DLD1 (cell line): ENCODE measurements at regions not wholly inside any gene's neighbourhood (a gene's known extent, or its start where the extent isn't known, plus 50 kb on each side); places are given as distances from the start of the nearest gene placed in this dataset.

Experiments
- in situ Hi-C: cut with HindIII; loops from 2 replicates; pipeline ENCODE4 v1.10.0; 2017; ENCODE audit warnings: low sequenced_read_pairs

DNA sequence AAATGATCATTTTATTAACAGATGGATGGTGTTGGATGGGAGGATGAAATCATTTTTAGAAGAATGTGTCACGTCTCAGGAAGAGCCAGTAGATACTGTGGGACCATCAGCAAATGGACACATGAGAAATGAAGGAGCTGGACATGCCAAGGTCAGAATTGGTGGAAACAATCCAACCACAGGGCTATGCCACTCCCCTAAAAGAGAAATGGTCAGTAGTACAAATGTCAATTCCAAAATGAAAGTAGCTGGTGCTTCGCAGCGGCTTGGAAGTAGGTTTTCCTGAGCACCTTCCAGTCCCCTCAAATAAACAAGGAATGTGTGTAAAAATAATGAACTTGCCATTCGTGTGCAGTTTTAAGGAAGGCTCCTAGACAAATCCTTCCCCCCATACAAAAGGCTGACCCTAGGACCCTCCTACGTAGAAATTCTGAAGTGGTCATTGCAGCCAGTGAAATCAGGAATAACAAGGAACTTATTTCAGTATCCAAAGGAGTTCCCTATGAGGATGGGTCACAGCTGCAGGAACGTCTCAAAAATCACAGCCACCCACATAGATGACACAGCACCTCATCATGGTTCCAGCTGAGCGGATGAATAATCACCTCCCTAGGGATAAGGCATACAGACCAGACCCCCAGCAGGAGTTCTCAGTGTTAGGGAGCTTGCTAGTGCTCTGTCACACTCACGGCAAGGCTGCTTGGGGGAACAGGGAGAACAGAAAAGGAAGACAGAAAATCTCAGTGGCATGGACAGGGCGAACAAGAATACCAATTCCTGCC, 239.2 kb downstream of the HS3ST3A1 start:
- in situ Hi-C loops, result no loop called here

DNA sequence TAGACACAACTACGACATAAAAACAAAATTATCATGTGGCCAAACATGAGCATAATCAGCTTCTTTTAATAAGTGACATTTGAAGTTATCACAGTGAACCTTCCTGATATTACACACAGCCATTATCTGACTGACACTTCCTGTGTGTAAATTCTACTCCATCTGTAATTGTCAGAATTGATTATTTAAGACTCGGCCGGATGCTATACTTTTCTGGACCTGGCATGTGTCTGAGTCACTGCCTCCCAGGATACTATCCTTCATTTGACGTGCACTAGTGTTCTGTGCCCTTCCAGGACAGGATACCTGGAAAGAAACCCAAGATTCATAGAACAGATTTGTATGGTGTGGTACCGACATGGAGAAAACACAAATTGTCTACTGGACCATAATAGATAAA, 242.0 kb downstream of the HS3ST3A1 start:
- in situ Hi-C loops, result no loop called here

DNA sequence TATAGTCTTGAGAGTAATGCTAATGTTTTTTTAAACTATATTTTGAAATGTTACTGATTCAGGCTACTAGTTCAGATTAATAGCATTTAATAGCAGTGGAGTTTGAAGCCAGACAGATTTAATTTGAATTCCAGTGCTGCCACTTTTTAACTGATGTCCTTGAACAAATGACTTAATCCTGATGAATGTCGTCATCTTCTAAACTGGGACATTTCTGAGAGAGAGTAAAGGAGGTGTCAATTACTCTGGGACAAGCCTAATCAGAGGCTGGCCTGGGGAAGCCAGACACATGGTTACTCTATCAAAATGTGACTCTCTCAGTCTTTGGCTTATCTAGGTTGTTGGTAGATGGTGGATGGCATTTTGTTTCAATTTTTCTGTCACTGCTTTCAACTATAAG, 246.7 kb downstream of the HS3ST3A1 start:
- in situ Hi-C loops, result no loop called here

DNA sequence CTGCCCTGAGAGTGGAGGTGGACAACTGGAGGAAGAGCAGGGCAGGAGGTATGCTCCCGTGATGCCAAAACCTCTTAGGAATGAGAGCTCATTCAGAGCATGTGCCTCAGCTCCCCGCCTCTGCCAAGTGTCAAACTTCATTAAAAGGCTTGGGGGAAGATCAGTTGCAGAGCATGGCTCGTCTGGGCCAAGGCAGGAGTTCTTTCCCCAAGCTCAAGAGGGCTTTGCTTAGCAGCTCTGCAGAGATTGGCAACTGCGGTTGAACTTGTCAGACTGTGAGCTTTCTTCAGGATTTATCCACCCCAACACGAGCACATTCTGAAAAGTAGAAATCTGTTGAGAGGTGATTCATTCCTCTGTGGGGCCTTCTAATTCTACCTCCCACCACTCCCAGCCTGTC, 248.1 kb downstream of the HS3ST3A1 start:
- in situ Hi-C loops, result no loop called here

DNA sequence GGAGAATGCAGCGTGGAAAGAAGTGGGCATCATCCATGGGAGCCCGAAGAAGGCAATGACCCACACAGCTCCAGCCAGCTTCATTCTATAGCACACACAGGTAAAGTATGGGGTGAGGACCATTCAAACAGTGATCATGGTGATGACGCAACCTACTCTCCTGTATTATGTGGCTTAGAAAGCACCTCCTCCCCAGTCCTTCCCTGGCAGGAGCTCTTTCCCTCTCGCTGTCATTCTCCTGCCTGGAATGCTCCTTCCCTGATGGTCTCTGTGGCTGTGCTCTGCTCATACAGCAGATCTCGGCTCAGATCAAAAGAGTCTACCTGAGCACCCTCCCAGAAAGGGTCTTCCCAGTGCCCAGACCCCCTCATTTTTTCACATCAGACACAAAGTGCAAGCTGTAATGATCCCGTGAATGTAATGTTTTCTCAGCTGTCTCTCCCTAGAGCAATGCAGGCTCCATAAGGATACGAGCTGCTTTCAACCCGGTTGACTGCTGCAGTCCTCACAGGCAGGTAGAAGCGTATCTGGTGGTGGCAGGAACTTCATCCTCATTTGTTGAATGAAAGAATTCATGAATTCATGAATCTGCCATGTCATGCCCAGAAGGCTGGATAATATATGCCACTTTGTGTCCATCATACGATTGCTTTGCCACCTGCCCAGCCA, 248.8 kb downstream of the HS3ST3A1 start:
- in situ Hi-C loops, result no loop called here

DNA sequence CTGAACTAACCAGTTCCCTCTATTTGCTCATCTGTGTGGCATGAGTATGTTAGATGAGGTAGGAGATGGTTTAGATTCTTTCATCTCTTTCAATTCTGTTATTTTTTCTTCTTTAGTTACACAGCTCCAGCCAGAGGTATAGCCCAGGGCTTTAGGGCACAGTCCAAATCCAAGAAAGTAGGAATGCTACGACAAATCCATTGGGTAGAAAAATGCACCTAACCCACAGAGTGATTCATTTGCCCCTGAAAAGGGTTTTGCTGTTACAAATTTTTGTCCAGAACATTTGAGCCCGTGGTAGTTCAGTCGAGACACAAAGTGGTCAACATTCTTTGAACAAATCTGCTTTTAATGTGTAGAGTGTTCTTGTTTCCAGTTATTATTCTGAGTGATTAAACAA, 250.7 kb downstream of the HS3ST3A1 start:
- in situ Hi-C loops, result no loop called here

DNA sequence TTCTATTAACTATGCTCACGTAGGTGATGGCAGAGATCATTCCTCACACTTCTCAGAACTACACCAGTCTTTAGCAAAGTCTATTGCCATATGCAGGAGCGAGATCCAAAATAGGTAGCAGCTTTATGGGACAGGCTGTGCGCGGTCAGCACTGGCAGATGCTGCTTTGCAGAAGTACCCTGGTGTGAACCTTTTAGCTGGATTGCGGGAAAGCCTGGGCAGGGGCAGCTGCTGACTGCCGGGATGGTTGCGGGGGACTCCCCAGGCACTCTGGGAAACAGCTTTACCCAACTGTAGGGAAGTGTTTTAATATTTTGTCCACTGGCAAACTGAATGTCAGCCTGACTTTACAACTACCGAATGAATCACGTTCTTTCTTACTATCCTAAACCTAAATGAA, 251.3 kb downstream of the HS3ST3A1 start:
- in situ Hi-C loops, result no loop called here

DNA sequence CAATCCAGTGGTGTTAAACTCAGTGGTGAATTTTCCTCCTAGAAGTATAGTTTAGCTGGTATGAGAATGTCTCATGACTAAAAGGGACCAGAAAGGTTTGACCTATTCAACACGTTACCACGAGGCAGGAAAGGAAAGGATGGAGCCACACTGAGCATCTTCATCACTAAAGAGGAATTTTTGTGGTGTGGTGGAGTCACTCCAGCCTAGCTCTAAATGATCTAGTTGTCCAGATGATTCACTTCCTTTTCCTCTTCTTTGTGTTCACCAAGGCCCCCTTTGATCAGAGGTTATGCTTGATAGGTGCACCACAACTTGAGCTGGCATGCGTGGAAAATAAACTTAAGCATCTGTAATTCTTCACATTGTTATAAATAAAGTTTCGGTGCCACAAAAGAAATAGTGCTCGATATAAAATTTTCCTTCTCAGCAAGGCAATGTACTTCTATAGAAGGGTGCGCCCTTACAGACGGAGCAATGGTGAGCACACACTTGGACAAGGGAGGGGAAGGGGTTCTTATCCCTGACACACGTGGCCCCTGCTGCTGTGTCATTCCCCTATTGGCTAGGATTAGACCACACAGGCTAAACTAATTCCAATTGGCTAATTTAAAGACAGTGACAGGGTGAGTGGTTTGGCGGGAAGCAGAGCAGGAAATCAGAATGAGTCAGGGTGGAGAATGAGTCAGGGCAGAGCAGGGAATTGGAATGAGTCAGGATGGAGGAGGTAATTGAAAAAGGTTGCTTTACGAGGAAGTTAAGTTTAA, 254.6 kb downstream of the HS3ST3A1 start:
- in situ Hi-C loops, result no loop called here

DNA sequence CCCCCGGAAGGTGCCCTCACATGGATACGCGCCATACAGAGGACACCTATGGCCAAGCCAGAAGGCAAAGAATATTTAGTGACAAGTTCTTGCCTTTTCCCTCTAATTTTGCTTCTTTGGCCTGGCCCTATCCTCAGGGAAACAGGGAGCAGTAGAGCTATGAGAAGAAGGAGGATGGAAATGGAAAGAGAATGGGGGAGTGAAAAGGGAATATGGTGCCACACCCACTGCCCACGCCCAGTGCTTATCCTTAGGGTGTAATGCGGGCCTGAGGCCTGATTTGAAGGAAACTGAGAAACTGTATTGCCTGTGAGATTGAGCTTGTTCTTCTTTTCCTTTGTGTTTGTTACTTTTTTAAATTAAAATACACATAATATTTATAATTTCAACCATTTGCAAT, 255.1 kb downstream of the HS3ST3A1 start:
- in situ Hi-C loops, result no loop called here

DNA sequence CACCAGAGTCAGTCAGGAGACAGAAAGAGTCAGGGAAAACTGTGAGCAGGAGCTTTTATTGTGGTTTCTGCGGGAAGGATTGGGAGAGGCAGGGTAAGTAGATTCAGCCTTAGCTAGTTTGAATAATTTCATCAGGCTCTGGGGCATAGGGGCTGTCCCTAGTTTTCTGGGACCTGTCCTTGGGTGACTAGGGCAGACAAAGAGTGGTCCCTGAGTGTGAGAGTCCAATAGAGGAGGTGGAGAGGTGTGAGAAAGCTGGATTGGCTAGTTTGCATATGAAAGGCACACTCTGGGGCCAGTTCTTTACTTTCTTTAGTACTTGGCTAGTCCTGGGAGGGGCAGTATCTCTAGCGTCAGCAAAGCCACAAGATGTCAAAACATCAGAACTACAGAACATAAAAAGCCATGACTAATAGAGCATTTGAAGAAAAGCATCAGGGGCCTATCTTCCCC, 255.6 kb downstream of the HS3ST3A1 start:
- in situ Hi-C loops, result no loop called here

DNA sequence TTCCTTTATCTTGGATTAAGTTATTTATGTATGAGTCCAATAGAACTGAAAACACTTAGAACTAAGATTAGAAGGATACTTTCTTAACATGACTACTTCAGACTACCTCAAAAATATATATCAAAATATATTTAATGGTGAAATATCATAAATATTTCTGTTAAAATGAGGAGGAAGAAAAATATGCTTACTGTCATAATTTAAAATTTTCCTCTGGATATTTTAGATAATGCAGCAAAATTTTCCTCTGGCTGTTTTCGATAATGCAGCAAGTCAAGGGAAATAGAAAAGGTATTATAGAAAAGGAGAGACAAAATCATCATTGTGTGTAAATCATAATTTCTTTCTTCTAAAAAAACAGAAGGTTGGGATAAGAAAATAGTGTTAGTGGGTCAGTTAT, 263.3 kb downstream of the HS3ST3A1 start:
- in situ Hi-C loops, result no loop called here

DNA sequence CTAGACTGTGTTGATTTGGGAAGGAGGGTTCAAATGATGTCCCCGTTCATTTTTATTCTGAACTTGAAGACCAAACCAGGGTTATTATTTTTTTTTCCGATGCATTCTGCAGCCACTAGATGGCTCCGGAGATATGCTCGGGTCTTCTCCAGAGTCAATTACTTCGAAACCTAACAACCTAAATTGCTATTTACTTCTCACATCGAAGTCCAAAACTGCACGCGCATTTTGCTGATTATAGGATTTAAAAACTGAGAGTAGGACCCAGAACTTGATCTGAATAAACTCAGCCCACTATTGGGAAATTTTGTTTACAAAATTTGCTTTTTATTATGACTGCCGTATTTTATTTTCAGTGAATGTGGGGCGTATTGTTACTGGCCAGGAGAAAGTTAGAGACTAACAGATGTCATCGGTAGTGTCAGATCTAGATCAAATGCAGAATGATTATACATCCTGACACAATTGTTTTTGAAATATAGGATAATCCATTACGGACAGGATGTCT, 263.8 kb downstream of the HS3ST3A1 start:
- in situ Hi-C loops, result no loop called here

DNA sequence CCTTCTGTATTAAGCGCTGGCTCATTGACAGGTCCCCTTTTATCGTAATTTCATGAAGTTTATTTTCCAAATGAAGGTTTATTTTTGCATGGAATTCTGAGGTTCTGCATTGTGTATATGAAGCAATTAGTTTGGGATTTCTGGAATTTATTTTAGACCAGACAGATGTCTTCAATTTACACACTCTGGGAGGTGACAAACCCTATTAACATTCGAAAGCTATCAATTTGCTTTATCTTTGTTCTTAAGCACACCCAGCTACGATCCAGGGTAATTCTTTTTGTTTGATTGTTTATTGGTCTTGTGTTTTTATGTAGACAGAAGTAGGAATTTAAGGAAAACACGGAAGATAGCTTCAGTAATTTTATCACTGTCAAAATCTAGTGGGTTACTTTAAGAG, 264.6 kb downstream of the HS3ST3A1 start:
- in situ Hi-C loops, result no loop called here

DNA sequence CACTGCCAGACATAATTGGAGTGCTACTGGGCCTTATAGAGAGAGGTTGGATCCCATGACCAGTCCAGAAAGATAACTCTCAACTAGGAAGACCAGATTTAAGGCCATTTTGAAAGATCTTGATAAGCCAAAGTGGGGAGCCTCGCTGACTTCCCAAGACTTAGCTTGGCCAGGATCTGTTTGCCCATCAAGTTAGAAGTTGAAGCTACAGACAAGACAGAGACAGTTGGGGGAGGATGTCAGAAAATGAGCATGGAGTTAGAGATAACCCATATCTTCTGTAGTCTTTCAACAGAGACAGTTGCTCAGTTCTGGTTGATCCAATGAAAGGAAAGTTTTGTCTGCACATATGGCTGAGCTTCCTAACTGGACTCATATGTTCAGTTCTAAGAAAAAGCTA, 267.4 kb downstream of the HS3ST3A1 start:
- in situ Hi-C loops, result no loop called here

DNA sequence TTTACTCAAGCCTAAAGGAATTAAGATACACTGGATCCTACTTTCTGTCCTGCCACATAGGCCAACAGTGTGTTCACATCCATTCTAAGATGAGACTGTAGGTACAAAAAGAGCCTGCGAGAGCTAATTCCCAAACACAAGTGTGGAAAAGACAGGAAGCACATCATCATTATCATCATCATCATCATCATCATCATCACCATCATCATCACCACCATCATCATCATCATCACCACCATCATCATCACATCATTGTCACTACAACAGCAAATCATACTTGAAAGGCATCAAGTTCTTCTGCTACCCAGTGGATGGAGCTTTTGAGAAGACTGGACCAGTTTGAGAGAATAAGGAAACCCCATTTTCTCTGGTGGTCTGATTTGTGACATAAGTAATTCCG, 268.1 kb downstream of the HS3ST3A1 start:
- in situ Hi-C loops, result no loop called here

DNA sequence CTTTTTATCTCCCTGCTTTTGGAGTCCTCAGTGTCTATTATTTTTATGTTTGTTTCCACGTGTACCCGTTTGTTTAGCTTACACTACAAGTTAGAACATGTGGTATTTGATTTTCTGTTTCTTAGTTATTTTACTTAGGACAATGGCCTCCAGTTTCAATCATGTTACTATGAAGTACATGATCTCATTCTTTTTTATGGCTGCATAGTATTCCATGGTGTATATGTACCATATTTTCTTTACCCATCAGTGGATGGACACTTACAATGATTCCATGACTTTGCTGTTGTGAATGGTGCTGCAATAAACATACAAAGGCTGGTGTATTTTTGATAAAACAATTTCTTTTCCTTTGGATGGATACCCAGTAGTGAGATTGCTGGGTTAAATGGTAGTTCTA, 269.5 kb downstream of the HS3ST3A1 start:
- in situ Hi-C loops, result no loop called here

DNA sequence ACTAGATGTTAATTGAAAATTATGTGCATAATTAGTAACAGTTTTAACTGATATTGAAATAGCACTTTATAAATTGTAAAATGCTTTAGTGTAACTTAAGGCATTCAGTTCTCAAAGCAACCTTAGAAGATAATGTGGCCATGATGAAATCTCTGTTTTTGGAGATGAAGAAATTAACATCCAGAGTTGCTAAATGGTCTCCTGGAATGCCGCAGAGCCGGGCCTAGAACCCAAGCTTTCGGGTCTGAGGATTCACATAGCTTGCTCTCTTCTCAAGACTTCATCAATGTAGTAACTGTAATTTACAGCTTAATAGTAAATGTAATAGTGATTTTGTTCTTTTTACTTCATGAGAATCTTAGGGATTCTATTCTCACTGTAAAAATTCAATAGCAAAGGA, 272.3 kb downstream of the HS3ST3A1 start:
- in situ Hi-C loops, result no loop called here

DNA sequence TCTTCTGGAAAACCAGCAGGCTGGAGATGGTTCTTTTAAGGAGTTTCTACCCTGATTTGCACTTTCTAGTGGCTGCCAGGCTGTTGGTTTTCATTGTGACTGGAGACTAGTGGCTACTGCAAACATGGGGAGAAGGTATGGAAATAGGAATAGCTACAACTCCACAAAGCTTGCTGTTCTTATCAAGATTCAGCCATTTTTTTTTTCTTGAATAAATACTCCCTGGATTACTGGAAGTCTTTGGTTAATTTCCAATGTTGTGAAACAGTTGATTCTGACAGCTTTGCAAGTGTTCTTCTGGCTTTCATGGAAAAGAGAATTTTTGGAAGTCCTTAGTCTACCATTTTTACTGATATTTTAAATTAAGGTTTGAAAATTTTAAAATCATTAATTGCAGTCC, 277.7 kb downstream of the HS3ST3A1 start:
- in situ Hi-C loops, result no loop called here

DNA sequence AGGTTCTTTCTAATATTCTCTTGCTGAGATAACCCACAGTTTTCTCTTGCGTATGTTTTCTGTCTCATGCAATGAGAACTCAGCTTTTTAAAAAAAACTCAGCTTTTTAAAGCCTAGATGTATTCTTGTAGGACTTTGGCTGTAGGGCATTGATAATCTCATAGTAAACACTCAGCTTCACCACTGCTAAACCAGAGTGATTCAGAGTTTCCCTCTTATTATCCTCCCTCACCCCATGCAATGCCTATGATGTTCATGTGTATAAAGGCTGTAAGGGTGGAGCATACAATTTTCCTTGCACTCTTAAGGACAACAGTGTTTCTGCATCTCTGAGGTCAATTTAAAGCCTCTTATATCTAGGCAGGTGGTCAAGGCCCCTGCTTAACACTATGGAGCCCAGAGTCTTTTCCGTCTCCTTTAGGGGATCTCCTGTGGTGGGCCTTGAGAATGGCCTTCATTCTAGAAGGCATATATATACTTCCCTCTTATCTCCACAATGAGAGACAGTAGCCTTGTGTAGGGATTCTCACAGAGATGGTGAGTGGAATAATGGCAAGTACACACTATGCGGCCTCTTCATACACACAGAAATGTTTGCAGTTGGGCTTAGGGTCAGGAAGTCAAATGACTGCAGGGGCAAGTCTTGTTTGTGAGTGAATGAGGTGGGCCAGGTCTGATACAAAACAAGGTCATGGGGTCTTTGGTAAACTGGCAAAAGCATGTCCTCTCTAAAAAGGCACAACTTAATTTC, 279.6 kb downstream of the HS3ST3A1 start:
- in situ Hi-C loops, result no loop called here

DNA sequence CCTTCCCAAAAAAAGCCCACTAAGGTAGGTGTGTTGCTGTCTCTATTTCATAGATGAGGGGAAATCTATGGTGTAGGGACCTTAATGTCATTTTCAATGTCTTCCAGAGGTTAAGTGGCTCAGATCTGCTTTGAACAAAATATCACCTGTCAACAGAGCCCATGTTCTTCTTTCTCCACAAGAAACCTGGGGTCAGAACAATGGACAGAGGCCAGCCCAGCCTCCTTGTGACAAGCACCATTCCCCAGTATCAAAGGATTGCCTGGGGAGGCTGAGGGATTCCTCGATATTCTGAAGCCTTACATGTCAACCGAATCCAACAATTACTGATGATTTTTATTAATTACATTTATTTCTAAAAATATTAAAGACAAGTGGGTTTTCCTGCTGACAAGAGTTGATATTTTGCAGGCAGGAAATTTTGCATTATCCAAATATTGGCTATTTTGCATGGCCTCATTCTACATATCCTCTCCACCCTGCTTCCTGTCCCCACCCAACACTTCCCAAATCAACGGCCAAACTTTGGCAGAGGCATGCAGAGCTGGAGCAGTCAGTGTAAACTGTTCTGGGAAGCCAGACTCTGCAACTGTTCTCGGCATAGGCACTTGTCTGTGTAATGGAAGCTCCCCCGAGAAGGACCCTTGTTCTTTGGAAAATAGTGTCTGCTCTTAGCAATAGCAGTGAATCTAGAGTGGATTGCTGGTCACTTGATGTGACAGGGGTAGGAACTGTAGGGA, 281.5 kb downstream of the HS3ST3A1 start:
- in situ Hi-C loops, result no loop called here
